ENCODE measurements at regions not wholly inside any gene's neighbourhood (a gene's known extent, or its start where the extent isn't known, plus 50 kb on each side); places are given as distances from the start of the nearest gene placed in this dataset.

DNA sequence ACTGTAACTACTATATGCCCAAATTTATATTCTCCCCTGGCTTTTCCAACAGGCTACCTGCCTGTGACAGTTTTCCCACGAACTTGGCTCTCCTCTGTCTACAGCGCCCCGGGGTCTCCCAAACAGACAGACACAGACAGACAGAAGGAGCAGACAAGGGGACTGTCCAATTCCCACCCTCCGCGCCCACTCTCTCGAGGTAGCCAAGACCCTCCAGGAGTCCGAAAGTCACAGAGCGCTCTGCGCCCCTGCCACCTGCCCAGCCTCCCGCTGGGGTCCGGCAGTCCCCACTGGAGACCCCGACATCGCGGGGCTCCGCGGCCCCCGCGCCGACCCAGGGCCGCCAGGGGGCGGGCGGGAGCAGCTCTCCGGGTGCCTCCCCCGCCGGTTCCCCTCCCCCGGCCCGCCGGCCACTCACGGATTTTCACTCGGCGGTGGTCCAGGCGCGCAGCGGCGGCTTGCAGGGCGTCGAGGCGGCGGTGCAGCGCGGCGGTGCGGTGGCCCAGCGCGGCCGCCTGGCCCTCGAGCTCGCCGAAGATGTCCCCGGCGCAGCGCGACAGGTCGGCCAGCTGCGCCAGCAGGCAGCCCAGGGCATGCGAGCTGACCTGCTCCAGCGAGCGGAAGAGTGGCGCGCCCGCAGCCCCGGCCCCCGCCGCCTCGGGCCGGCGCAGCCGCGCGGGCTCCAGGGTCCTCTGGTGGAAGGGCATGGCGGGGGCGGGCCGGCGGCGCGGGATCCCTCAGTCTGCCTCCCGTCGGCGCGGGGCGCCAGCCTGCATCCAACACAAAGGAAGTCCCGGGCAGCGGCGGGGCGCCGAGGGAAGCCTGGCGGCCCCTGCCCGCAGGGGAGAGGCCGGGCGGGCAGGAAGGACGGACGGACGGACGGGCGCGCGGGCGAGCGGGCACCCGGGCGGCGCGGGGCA, 81.3 kb upstream of the CCDC28A start:
- TF ChIP-seq EZH2phosphoT487 (IDR thresholded peaks at IDR 0.05; ENCODE audit: borderline replicate concordance) (no peak), CTCF (conservative IDR thresholded peaks at IDR 0.05; ENCODE audit: low read length) (peak; percentile 80)

All from Loucy (cell line).